ENCODE measurements at regions not wholly inside any gene's neighbourhood (a gene's known extent, or its start where the extent isn't known, plus 50 kb on each side); places are given as distances from the start of the nearest gene placed in this dataset.

DNA sequence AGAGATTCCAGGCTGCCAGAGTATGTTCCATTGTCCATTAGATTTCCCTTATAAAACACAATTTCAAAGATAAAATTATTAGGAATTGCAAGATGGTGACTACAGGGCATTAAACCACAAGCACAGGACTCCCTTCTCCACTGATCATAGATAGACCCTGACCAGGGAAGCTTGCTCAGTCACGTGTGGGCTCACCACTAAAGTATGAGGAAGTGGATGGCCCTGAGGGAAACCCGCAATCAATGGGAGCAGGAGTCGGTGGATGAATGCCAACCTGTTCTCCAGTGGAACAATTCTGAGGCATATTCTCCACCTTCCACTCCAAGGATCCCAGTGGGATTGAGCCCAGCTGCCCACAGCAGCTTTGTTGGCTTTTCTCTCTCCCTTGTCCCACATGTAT lies 515.7 kb downstream of the BCOR start:
- TF ChIP-seq, protein P1, sequence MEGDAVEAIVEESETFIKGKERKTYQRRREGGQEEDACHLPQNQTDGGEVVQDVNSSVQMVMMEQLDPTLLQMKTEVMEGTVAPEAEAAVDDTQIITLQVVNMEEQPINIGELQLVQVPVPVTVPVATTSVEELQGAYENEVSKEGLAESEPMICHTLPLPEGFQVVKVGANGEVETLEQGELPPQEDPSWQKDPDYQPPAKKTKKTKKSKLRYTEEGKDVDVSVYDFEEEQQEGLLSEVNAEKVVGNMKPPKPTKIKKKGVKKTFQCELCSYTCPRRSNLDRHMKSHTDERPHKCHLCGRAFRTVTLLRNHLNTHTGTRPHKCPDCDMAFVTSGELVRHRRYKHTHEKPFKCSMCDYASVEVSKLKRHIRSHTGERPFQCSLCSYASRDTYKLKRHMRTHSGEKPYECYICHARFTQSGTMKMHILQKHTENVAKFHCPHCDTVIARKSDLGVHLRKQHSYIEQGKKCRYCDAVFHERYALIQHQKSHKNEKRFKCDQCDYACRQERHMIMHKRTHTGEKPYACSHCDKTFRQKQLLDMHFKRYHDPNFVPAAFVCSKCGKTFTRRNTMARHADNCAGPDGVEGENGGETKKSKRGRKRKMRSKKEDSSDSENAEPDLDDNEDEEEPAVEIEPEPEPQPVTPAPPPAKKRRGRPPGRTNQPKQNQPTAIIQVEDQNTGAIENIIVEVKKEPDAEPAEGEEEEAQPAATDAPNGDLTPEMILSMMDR (IDR thresholded peaks at IDR 0.05; ENCODE audit: borderline replicate concordance, insufficient read depth, low read depth, low read length) = no peak

DNA sequence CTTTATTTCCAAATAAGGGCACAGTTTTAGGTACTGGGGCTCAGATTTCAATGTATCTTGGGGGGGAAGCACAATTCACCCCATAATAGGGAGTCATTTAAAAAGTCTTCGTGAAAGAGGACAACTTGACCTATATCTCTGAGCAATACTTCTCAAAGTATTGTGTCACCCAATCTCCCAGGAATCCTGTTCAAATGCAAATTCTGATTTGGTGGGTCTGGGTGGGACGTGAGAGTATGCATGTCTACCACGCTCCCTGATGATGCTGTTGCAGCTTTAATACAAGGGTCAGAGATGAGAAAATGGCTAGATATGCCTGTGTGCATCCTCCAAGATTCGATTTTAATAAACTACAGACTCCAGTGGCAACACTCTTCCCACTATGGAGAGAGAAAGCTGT lies 514.8 kb downstream of the BCOR start:
- TF ChIP-seq, protein P1 (IDR thresholded peaks at IDR 0.05; ENCODE audit: borderline replicate concordance, insufficient read depth, low read depth, low read length) = no peak

More for the DNA sequence above, 515.7 kb downstream of the BCOR start:
- H3K4me3 ChIP-seq (ENCODE audit: low read depth, low read length) = no peak overlapping the region

DNA sequence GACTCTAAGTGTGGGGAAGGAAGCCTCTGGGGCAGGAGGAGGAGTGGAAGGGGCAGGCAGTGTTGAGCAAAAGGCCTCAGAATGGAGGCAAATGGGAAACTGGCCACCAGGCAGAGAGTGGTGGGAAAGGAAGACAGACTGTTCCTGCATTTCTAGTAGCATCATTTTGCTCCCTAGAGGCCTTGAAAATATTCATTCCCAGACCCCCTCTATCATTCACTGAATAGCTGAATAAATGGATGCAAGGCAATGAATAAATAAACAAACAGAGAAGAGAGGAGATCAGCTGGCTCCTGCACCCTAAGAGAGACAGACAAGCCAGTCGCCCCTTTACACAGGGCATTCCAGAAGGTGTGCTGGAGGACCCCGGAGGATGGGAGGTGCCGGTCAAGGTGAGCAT lies 511.9 kb downstream of the BCOR start:
- TF ChIP-seq, protein P1 (IDR thresholded peaks at IDR 0.05; ENCODE audit: borderline replicate concordance, insufficient read depth, low read depth, low read length) = no peak
- no peak overlapping the region for H3K4me3 ChIP-seq (ENCODE audit: low read depth, low read length)

More for the DNA sequence above, 514.8 kb downstream of the BCOR start:
- H3K4me3 ChIP-seq (ENCODE audit: low read depth, low read length) = no peak overlapping the region

DNA sequence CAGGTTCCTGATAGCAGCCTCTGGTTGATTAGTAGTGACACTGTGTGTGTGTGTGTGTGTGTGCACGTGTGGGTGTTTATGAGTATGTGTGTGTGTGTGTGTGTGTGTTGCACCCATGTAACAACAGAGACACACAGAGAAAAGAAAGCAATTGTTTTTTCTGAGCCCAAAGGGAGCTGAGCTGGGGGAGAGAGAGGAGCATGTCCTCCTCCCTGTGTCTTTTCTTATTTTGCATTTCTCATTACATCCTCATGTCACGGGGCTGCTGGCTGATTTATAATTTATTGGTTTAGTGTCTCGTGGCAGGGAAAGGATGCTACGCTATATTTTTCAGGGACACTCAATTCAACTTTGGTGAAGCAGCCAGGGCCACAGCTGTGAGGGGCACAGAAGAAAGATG lies 511.4 kb downstream of the BCOR start:
- TF ChIP-seq, protein P1 (IDR thresholded peaks at IDR 0.05; ENCODE audit: borderline replicate concordance, insufficient read depth, low read depth, low read length) = no peak
- H3K4me3 ChIP-seq (ENCODE audit: low read depth, low read length) = no peak overlapping the region

DNA sequence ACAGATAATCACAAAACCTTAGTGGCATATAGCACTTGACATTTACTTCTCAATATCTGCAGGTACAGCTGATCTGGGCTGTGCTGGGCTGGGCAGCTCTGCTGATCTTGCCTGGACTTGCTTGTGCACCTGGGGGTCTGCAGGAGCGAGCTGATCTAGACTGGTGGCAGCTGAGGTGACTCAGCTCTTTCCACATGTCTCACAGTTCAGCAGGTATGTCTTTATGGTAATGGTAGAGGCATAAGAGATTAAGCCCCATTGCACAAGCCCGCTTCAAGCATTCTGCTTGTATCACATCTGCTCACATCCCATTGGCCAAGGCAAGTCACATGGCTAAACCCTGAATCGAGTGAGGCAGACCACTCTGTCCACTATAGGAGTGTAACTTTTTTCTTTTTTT lies 506.7 kb downstream of the BCOR start:
- H3K4me3 ChIP-seq (ENCODE audit: low read depth, low read length) = no peak overlapping the region
- TF ChIP-seq, protein P1 (IDR thresholded peaks at IDR 0.05; ENCODE audit: borderline replicate concordance, insufficient read depth, low read depth, low read length) = no peak

DNA sequence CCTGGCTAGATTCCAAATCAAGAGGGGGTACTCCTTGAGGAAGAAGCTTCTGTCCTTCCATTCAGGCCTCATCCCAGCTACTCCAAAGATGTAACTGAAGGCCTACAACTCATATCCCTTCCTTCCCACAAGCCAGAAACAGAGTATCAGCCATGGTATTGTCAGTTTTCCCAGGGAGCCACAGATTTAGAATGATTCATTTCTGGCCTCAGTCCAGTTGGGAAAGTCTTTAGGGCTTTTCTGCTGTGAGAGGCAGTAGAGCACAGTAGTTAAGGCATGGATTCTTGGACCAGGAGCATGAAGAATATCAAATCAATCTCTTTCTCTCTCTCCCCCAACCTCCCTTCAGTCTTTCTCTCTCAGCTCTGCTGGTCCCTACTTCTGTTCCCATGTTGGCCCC lies 505.0 kb downstream of the BCOR start:
- H3K4me3 ChIP-seq (ENCODE audit: low read depth, low read length) = no peak overlapping the region
- TF ChIP-seq, protein P1 (IDR thresholded peaks at IDR 0.05; ENCODE audit: borderline replicate concordance, insufficient read depth, low read depth, low read length) = no peak

DNA sequence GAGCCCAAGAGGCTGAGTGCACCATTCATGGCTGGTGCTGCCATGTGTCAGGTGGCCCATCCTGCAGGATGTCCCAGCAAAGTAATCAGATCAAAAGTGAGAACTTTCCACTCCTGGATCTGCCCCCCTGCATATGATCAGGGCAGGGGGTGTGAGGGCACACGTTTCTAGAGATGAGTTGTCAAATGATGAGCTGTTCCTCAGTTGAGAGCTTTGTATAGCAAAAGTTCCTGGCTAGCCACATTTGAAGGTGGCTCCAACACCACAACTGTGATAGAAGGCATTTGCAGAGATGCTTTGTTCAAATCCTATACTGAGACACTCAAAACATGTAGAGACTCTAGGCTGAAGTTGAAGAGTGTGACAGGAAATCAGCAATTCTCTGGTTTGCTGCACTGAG lies 501.8 kb downstream of the BCOR start:
- TF ChIP-seq, protein P1 (IDR thresholded peaks at IDR 0.05; ENCODE audit: borderline replicate concordance, insufficient read depth, low read depth, low read length) = no peak
- H3K4me3 ChIP-seq (ENCODE audit: low read depth, low read length) = no peak overlapping the region

Data from GM12875 (cell line).